ENCODE measurements at regions not wholly inside any gene's neighbourhood (a gene's known extent, or its start where the extent isn't known, plus 50 kb on each side); places are given as distances from the start of the nearest gene placed in this dataset.

- TF ChIP-seq CTCF (IDR thresholded peaks at IDR 0.05; ENCODE audit: insufficient read depth, low read depth, low read length, missing control alignments) = no peak
- no peak overlapping the region for H3K4me3 ChIP-seq (ENCODE audit: low read depth, low read length)
- DNase-seq (ENCODE audit: low read depth) = no peak
Observed at GRCh38 chr7:68434857-68435256, 1163.4 kb upstream of the AUTS2 start.

GRCh38 chr7:68438016-68438415 lies 1160.3 kb upstream of the AUTS2 start:
- TF ChIP-seq CTCF (IDR thresholded peaks at IDR 0.05; ENCODE audit: insufficient read depth, low read depth, low read length, missing control alignments) = no peak
- no peak overlapping the region for H3K4me3 ChIP-seq (ENCODE audit: low read depth, low read length)
- no peak for DNase-seq (ENCODE audit: low read depth)

GRCh38 chr7:68438811-68439210 lies 1159.5 kb upstream of the AUTS2 start:
- no peak overlapping the region for H3K4me3 ChIP-seq (ENCODE audit: low read depth, low read length)
- no peak for TF ChIP-seq CTCF (IDR thresholded peaks at IDR 0.05; ENCODE audit: insufficient read depth, low read depth, low read length, missing control alignments)
- DNase-seq (ENCODE audit: low read depth) = no peak

- DNase-seq (ENCODE audit: low read depth) = no peak
- no peak overlapping the region for H3K4me3 ChIP-seq (ENCODE audit: low read depth, low read length)
- no peak for TF ChIP-seq CTCF (IDR thresholded peaks at IDR 0.05; ENCODE audit: insufficient read depth, low read depth, low read length, missing control alignments)
Observed at GRCh38 chr7:68439897-68440296, 1158.4 kb upstream of the AUTS2 start.

GRCh38 chr7:68440866-68441265 lies 1157.4 kb upstream of the AUTS2 start:
- H3K4me3 ChIP-seq (ENCODE audit: low read depth, low read length) = no peak overlapping the region
- DNase-seq (ENCODE audit: low read depth) = no peak
- TF ChIP-seq CTCF (IDR thresholded peaks at IDR 0.05; ENCODE audit: insufficient read depth, low read depth, low read length, missing control alignments) = no peak

- TF ChIP-seq CTCF (IDR thresholded peaks at IDR 0.05; ENCODE audit: insufficient read depth, low read depth, low read length, missing control alignments) = no peak
- H3K4me3 ChIP-seq (ENCODE audit: low read depth, low read length) = no peak overlapping the region
- no peak for DNase-seq (ENCODE audit: low read depth)
Observed at GRCh38 chr7:68441645-68442044, 1156.6 kb upstream of the AUTS2 start.

- H3K4me3 ChIP-seq (ENCODE audit: low read depth, low read length) = no peak overlapping the region
- DNase-seq (ENCODE audit: low read depth) = no peak
- no peak for TF ChIP-seq CTCF (IDR thresholded peaks at IDR 0.05; ENCODE audit: insufficient read depth, low read depth, low read length, missing control alignments)
Observed at GRCh38 chr7:68442931-68443631, 1155.2 kb upstream of the AUTS2 start.

Measured in GM12865 (cell line).